K562 (cell line): ENCODE measurements at regions not wholly inside any gene's neighbourhood (a gene's known extent, or its start where the extent isn't known, plus 50 kb on each side); places are given as distances from the start of the nearest gene placed in this dataset.

ENCODE experiments used
- ATAC-seq: fragments of 200-7000 bp; cut with Tn5 transposase; 3 replicates; pipeline ENCODE4 v1.9.1; 2020; ENCODE audit warnings: moderate library complexity
- BruUV-seq: library from RNA; stranded (reverse); fragments of 400-500 nt; replicated peaks from 2 replicates; lab custom pipeline; 2021; lab: Mats Ljungman, UMichigan
- CTCF ChIA-PET: fragments of 300-600 bp; formaldehyde crosslinking; extraction: SDS; loops from one replicate; lab custom pipeline; 2021; ENCODE audit warnings: low intra/inter-chr PET ratio; lab: Yijun Ruan, JAX
- POLR2A ChIA-PET: fragments of 300-600, 350-650 bp; sonication (Branson Sonifier 250); formaldehyde crosslinking; extraction: SDS; loops from one replicate; lab custom pipeline; 2021; ENCODE audit warnings: antibody characterized with exemption, inconsistent platforms; lab: Yijun Ruan, JAX
- DNase-seq, 4 experiments: peaks; one replicate each; pipeline versions ENCODE4 v3.0.0 to v3.0.0-alpha.2; 2011 to 2018; ENCODE audit warnings: low spot score in 3 of 4, mixed read lengths in 3 of 4; ENCODE audit errors: extremely low read depth in 1 of 4
- FAIRE-seq: peaks from 2 replicates; lab custom pipeline; 2011; peaks lifted over from hg19 to GRCh38; lab: Jason Lieb, UNC
- H2AFZ ChIP-seq: 2 replicates; pipeline ENCODE4 v1.6.0; 2011; ENCODE audit warnings: low read depth, low read length, control low read depth, inconsistent platforms
- H3K27ac ChIP-seq: fragments of 200-600 bp; 3 replicates; pipeline ENCODE4 v1.8.0; 2011; ENCODE audit warnings: low read depth, mild to moderate bottlenecking, control low read depth, inconsistent platforms, low read length, moderate library complexity, mixed read lengths; ENCODE audit errors: extremely low read depth
- H3K27me3 ChIP-seq, 2 experiments: fragments of 300-600 bp in 1 of 2; 2 replicates in 1 of 2; 3 replicates in 1 of 2; pipeline versions ENCODE4 v1.6.0 to v1.8.0; 2011; ENCODE audit warnings: inconsistent platforms in 2 of 2, low read length in 2 of 2, mild to moderate bottlenecking in 1 of 2, mixed read lengths in 1 of 2, moderate library complexity in 1 of 2; ENCODE audit not compliant: control insufficient read depth in 2 of 2, insufficient read depth in 2 of 2
- H3K36me3 ChIP-seq: fragments of 300-600 bp; 3 replicates; pipeline ENCODE4 v1.8.0; 2011; ENCODE audit warnings: mild to moderate bottlenecking, low read length, inconsistent platforms; ENCODE audit not compliant: control insufficient read depth, insufficient read depth
- H3K4me1 ChIP-seq, 2 experiments: fragments of 200-600 bp in 1 of 2; replicated peaks in 1 of 2; 2 replicates in 1 of 2; 3 replicates in 1 of 2; pipeline versions ENCODE4 v1.5.1 to v1.8.0; 2011; ENCODE audit warnings: inconsistent platforms in 2 of 2, low read length in 2 of 2, mild to moderate bottlenecking in 1 of 2, mixed read lengths in 1 of 2, moderate library complexity in 1 of 2; ENCODE audit not compliant: control insufficient read depth in 2 of 2, insufficient read depth in 2 of 2
- H3K4me2 ChIP-seq: 2 replicates; pipeline ENCODE4 v1.6.1; 2011; ENCODE audit warnings: low read length, control low read depth, inconsistent platforms, mixed read lengths; ENCODE audit not compliant: insufficient read depth
- H3K4me3 ChIP-seq: fragments of 200-600 bp; sonication (generic), shearing (Covaris generic); 2 replicates; pipeline ENCODE4 v1.5.1; 2016; ENCODE audit warnings: control low read depth, inconsistent platforms
- H3K79me2 ChIP-seq: fragments of 200-600 bp; 3 replicates; pipeline ENCODE4 v1.8.0; 2011; ENCODE audit warnings: low read length, inconsistent platforms; ENCODE audit not compliant: control insufficient read depth, insufficient read depth
- H3K9ac ChIP-seq, 2 experiments: 2 replicates each; pipeline versions ENCODE4 v1.6.0 to v1.6.1; 2011; ENCODE audit warnings: low read depth in 2 of 2, low read length in 2 of 2, control low read depth in 1 of 2, inconsistent platforms in 1 of 2, mild to moderate bottlenecking in 1 of 2, mixed read lengths in 1 of 2; ENCODE audit not compliant: insufficient read depth in 1 of 2
- H3K9me1 ChIP-seq: one replicate; pipeline ENCODE4 v1.6.0; 2011; ENCODE audit warnings: inconsistent platforms, mild to moderate bottlenecking, low read length, moderate library complexity; ENCODE audit not compliant: control insufficient read depth, insufficient read depth
- H3K9me3 ChIP-seq: replicated peaks from 2 replicates; pipeline ENCODE4 v1.5.1; 2011; ENCODE audit warnings: low read depth, low read length, inconsistent platforms; ENCODE audit not compliant: control insufficient read depth, insufficient read depth
- H4K20me1 ChIP-seq: replicated peaks from 2 replicates; pipeline ENCODE4 v1.6.1; 2011; ENCODE audit warnings: low read length, inconsistent platforms, mixed read lengths; ENCODE audit not compliant: control insufficient read depth, insufficient read depth
- DACH1 ChIP-seq: fragments of 450-650 bp; IDR thresholded peaks from 2 replicates; pipeline ENCODE4 v1.6.1; 2018; ENCODE audit not compliant: partially characterized antibody
- E2F5 ChIP-seq: sonication (generic); formaldehyde crosslinking; IDR thresholded peaks from 2 replicates; pipeline ENCODE4 v1.8.0; 2022; ENCODE audit warnings: mild to moderate bottlenecking, missing genetic modification reagents
- ERF ChIP-seq: fragments of 450-650 bp; formaldehyde crosslinking; IDR thresholded peaks from 2 replicates; pipeline ENCODE4 v1.4.0; 2020; ENCODE audit warnings: mild to moderate bottlenecking, mixed read lengths
- GATAD2A ChIP-seq: fragments of 450-650 bp; IDR thresholded peaks from 2 replicates; pipeline ENCODE4 v1.6.1; 2017
- PTTG1 ChIP-seq: fragments of 450-650 bp; IDR thresholded peaks from 2 replicates; pipeline ENCODE4 v1.6.1; 2016; ENCODE audit warnings: low read depth, mild to moderate bottlenecking, missing genetic modification characterization, missing compliant biosample characterization
- RBM15 ChIP-seq: fragments of 200-400 bp; formaldehyde crosslinking; IDR thresholded peaks from 2 replicates; pipeline ENCODE4 v1.6.1; 2018; ENCODE audit warnings: mild to moderate bottlenecking, low read length, moderate library complexity; ENCODE audit not compliant: insufficient read depth
- STAT5A ChIP-seq: IDR thresholded peaks from 2 replicates; pipeline ENCODE4 v1.6.1; 2012; ENCODE audit warnings: low read length, inconsistent platforms, borderline replicate concordance
- TBL1XR1 ChIP-seq, 2 experiments: IDR thresholded peaks; 2 replicates each; pipeline ENCODE4 v1.6.1; 2012; ENCODE audit warnings: improper control_type of control experiment in 2 of 2, low read length in 2 of 2, mild to moderate bottlenecking in 1 of 2
- TGIF2 ChIP-seq: sonication (generic); formaldehyde crosslinking; IDR thresholded peaks from 2 replicates; pipeline ENCODE4 v1.8.1; 2022; ENCODE audit warnings: mild to moderate bottlenecking, missing genetic modification reagents, moderate library complexity
- ZBTB9 ChIP-seq: fragments of 450-650 bp; formaldehyde crosslinking; IDR thresholded peaks from 2 replicates; pipeline ENCODE4 v1.4.0; 2020; ENCODE audit warnings: mild to moderate bottlenecking, moderate library complexity
- ZNF12 ChIP-seq: sonication (generic); formaldehyde crosslinking; IDR thresholded peaks from 2 replicates; pipeline ENCODE4 v1.4.0; 2020; ENCODE audit warnings: mild to moderate bottlenecking, missing genetic modification reagents
- ZNF263 ChIP-seq: sonication (generic); formaldehyde crosslinking; IDR thresholded peaks from 2 replicates; pipeline ENCODE4 v1.8.0; 2022; ENCODE audit warnings: mild to moderate bottlenecking, missing genetic modification reagents, borderline replicate concordance
- ZNF354B ChIP-seq: fragments of 250-450 bp; sonication (Bioruptor Pico); IDR thresholded peaks from 2 replicates; pipeline ENCODE4 v1.4.0; 2020
- ZNF57 ChIP-seq: fragments of 450-650 bp; formaldehyde crosslinking; IDR thresholded peaks from 2 replicates; pipeline ENCODE4 v1.4.0; 2020; ENCODE audit warnings: mild to moderate bottlenecking, moderate library complexity
- ZNF584 ChIP-seq: fragments of 200-800 bp; sonication (Bioruptor generic); IDR thresholded peaks from 2 replicates; pipeline ENCODE4 v1.6.1; 2016; ENCODE audit warnings: low read depth, mild to moderate bottlenecking, missing genetic modification characterization, missing compliant biosample characterization
- WGBS: fragments of 100-300 bp; shearing (Covaris generic); methylation state at CpG from one replicate; pipeline ENCODE4 v1.1.6; 2016; ENCODE audit warnings: low coverage, mixed read lengths; ENCODE audit not compliant: insufficient coverage; ENCODE audit errors: missing lambda C conversion rate; 5-methylcytosine and 5-hydroxymethylcytosine counted together
- in situ Hi-C: fragments of 300-500 bp; cut with MboI; formaldehyde crosslinking; loops from 4 replicates; pipeline ENCODE4 v1.15.0; 2018; ENCODE audit warnings: inconsistent platforms, mixed read lengths
- intact Hi-C: fragments of 100-400 bp; cut with micrococcal nuclease; formaldehyde crosslinking; loops from 2 replicates; pipeline ENCODE4 v1.14.2; 2022

GRCh38 chr3:177703788-177704187, 506.5 kb upstream of the TBL1XR1 start:
- in situ Hi-C loops, result no loop called here
- no peak for DNase-seq
- H3K4me3 ChIP-seq, result no peak overlapping the region
- no peaks in the 10 kb centered on the region for H3K4me1 ChIP-seq
- FAIRE-seq, result no peak
- H3K9ac ChIP-seq, result no peak overlapping the region
- BruUV-seq, result no TSS peak
- intact Hi-C loops, result no loop called here
- H3K9me1 ChIP-seq, result no peaks in the 10 kb centered on the region
- no peak for ATAC-seq
- WGBS, result 5% methylated on average over 3 of the region's 3 CpGs
- H4K20me1 ChIP-seq, result no peaks in the 10 kb centered on the region
- ChIA-PET CTCF (no interaction called here), POLR2A (interaction anchor here (2.0 kb wide), 1 partner anchor 11 kb away, joined by 4 read pairs; no protein-coding TSS in a partner anchor)
- no peak overlapping the region for H3K4me2 ChIP-seq
- H3K27me3 ChIP-seq, result peaks cover 0 to 6% of the 10 kb centered on the region in 2 experiments; a peak in 2 of 5 replicates
- no peak overlapping the region for H2AFZ ChIP-seq
- no peaks in the 10 kb centered on the region for H3K36me3 ChIP-seq
- TF ChIP-seq E2F5 (CRISPR knock-in tag) (no peak), ZNF584 (CRISPR knock-in tag) (no peak), GATAD2A (no peak), ZNF12 (CRISPR knock-in tag) (no peak), RBM15 (no peak), ZNF263 (CRISPR knock-in tag) (no peak), DACH1 (no peak), ZBTB9 (CRISPR knock-in tag) (no peak), ZNF57 (no peak), PTTG1 (no peak), TBL1XR1 (IDR thresholded peaks at IDR 0.05; ENCODE audit: low read length in 2 of 2) (no peak), TGIF2 (CRISPR knock-in tag) (no peak), ERF (CRISPR knock-in tag) (no peak), ZNF354B (CRISPR knock-in tag) (no peak), STAT5A (no peak)
- no peaks in the 10 kb centered on the region for H3K79me2 ChIP-seq
- H3K9me3 ChIP-seq, result no peaks in the 10 kb centered on the region
- H3K27ac ChIP-seq, result no peak overlapping the region
